Stromal cell of bone marrow (primary cell): ENCODE measurements at regions not wholly inside any gene's neighbourhood (a gene's known extent, or its start where the extent isn't known, plus 50 kb on each side); places are given as distances from the start of the nearest gene placed in this dataset.

ENCODE experiments used
- DNase-seq: peaks from one replicate; pipeline ENCODE4 v3.0.0-alpha.2; 2012; ENCODE audit warnings: low read depth

GRCh38 chr11:109862835-109863234 lies 230.4 kb upstream of the ZC3H12C start:
- no peak for DNase-seq

- DNase-seq, result no peak
These were observed 229.0 kb upstream of the ZC3H12C start for GRCh38 chr11:109864151-109864661.

- no peak for DNase-seq
These were observed 228.2 kb upstream of the ZC3H12C start for GRCh38 chr11:109864834-109865547.

- no peak for DNase-seq
These were observed 227.5 kb upstream of the ZC3H12C start for GRCh38 chr11:109865548-109866186.

GRCh38 chr11:109867784-109868183 lies 225.4 kb upstream of the ZC3H12C start:
- DNase-seq, result no peak

- DNase-seq, result no peak
These were observed 223.7 kb upstream of the ZC3H12C start for GRCh38 chr11:109869536-109869935.

- no peak for DNase-seq
These were observed 222.9 kb upstream of the ZC3H12C start for GRCh38 chr11:109870297-109870696.

GRCh38 chr11:109877043-109877442 lies 216.1 kb upstream of the ZC3H12C start:
- DNase-seq, result no peak

GRCh38 chr11:109884501-109884900 lies 208.7 kb upstream of the ZC3H12C start:
- DNase-seq, result no peak

- DNase-seq, result no peak
These were observed 208.2 kb upstream of the ZC3H12C start for GRCh38 chr11:109885006-109885405.

- DNase-seq, result no peak
These were observed 200.8 kb upstream of the ZC3H12C start for GRCh38 chr11:109892321-109892794.

- DNase-seq, result no peak
These were observed 198.9 kb upstream of the ZC3H12C start for GRCh38 chr11:109894242-109894641.

GRCh38 chr11:109898592-109898991 lies 194.6 kb upstream of the ZC3H12C start:
- DNase-seq, result no peak

GRCh38 chr11:109902764-109903433 lies 190.3 kb upstream of the ZC3H12C start:
- no peak for DNase-seq

- DNase-seq, result no peak
These were observed 181.7 kb upstream of the ZC3H12C start for GRCh38 chr11:109911488-109911887.

- no peak for DNase-seq
These were observed 179.2 kb upstream of the ZC3H12C start for GRCh38 chr11:109914038-109914437.

- DNase-seq, result peak; percentile 9
These were observed 178.2 kb upstream of the ZC3H12C start for GRCh38 chr11:109914809-109915653.

GRCh38 chr11:109926941-109927340 lies 166.3 kb upstream of the ZC3H12C start:
- no peak for DNase-seq

GRCh38 chr11:109929308-109929707 lies 163.9 kb upstream of the ZC3H12C start:
- no peak for DNase-seq

GRCh38 chr11:109933126-109933525 lies 160.1 kb upstream of the ZC3H12C start:
- no peak for DNase-seq

GRCh38 chr11:109934151-109934550 lies 159.0 kb upstream of the ZC3H12C start:
- DNase-seq, result no peak

- DNase-seq, result no peak
These were observed 156.5 kb upstream of the ZC3H12C start for GRCh38 chr11:109936661-109937180.
